ENCODE measurements at regions not wholly inside any gene's neighbourhood (a gene's known extent, or its start where the extent isn't known, plus 50 kb on each side); places are given as distances from the start of the nearest gene placed in this dataset.

DNA sequence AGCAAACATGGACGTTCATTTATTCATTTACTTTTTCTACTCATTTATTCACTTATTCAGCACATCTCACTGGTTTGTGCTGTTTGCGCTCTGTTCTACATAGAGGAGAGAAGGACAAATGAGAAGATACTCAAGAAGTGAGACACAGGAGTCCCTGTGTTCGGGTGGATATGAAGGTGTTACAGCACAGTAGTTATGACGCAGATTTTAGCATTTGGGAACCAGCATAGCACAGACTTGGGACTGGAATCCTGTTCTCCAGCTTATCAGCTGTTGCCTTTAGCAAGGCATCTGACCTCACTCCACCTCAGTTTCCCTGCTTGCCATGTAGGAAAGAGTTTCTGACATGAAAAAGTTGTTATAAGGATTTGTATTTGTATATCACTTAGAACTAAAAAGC is 430.1 kb downstream of the MAFB start:
- Histone ChIP-seq H3K9me3 (no peaks in the 10 kb centered on the region), H3K4me1 (ENCODE audit: control insufficient read depth in 1 of 2, insufficient read depth in 1 of 2, low read depth in 1 of 2, low read length in 1 of 2) (no peaks in the 10 kb centered on the region), H3K36me3 (no peaks in the 10 kb centered on the region), H3K27me3 (peaks cover 13% of the 10 kb centered on the region), H3K4me3 (ENCODE audit: low read depth in 1 of 2, low read length in 1 of 2) (no peak overlapping the region), H3K27ac (no peak overlapping the region)
- TF ChIP-seq, protein P1, sequence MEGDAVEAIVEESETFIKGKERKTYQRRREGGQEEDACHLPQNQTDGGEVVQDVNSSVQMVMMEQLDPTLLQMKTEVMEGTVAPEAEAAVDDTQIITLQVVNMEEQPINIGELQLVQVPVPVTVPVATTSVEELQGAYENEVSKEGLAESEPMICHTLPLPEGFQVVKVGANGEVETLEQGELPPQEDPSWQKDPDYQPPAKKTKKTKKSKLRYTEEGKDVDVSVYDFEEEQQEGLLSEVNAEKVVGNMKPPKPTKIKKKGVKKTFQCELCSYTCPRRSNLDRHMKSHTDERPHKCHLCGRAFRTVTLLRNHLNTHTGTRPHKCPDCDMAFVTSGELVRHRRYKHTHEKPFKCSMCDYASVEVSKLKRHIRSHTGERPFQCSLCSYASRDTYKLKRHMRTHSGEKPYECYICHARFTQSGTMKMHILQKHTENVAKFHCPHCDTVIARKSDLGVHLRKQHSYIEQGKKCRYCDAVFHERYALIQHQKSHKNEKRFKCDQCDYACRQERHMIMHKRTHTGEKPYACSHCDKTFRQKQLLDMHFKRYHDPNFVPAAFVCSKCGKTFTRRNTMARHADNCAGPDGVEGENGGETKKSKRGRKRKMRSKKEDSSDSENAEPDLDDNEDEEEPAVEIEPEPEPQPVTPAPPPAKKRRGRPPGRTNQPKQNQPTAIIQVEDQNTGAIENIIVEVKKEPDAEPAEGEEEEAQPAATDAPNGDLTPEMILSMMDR (IDR thresholded peaks at IDR 0.05), result no peak

DNA sequence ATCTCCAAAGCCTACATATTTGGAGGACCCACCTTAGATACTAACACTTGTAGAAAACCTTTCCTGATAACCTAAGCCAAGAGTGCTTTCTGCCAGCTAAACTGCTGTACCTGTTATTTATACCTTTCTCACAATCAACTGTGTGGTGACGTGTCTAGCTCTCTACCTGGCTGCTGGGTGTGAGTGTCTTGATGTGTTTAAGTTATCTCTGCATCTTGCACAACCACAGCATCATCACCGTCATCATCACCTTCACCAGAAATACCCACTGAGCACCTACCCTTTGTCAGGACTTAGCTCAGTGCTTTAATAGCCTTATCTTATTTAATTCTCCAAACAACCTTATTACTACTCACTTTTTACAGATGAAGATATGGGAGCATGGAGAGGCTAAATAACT is 431.3 kb downstream of the MAFB start:
- no peak overlapping the region for H3K4me3 ChIP-seq (ENCODE audit: low read depth in 1 of 2, low read length in 1 of 2)

DNA sequence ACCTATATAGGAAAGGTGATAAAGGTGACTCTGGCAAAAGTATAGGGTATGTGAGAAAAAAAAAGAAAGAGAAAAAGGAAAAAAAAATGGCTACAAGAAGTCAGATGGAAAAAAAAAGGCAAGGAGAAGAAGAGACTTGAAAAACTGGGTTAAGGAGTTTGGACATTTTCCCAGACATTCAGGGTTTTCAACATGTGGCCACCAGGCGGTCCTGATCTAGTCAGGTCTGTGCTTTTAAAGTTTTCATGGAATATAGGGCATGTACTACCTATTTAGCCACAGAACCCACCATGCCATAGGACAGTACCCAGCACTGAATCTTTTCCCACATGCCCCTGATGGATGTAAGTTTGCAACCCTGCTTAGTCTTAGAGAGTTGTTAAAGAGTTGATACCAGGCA is 433.7 kb downstream of the MAFB start:
- H3K9me3 ChIP-seq, result no peaks in the 10 kb centered on the region
- no peak overlapping the region for H3K27ac ChIP-seq

More for the DNA sequence above, 431.3 kb downstream of the MAFB start:
- peaks cover 13% of the 10 kb centered on the region for H3K27me3 ChIP-seq
- H3K27ac ChIP-seq, result no peak overlapping the region
- H3K9me3 ChIP-seq, result no peaks in the 10 kb centered on the region
- TF ChIP-seq, protein P1 (IDR thresholded peaks at IDR 0.05), result no peak
- H3K36me3 ChIP-seq, result no peaks in the 10 kb centered on the region
- no peaks in the 10 kb centered on the region for H3K4me1 ChIP-seq (ENCODE audit: control insufficient read depth in 1 of 2, insufficient read depth in 1 of 2, low read depth in 1 of 2, low read length in 1 of 2)

DNA sequence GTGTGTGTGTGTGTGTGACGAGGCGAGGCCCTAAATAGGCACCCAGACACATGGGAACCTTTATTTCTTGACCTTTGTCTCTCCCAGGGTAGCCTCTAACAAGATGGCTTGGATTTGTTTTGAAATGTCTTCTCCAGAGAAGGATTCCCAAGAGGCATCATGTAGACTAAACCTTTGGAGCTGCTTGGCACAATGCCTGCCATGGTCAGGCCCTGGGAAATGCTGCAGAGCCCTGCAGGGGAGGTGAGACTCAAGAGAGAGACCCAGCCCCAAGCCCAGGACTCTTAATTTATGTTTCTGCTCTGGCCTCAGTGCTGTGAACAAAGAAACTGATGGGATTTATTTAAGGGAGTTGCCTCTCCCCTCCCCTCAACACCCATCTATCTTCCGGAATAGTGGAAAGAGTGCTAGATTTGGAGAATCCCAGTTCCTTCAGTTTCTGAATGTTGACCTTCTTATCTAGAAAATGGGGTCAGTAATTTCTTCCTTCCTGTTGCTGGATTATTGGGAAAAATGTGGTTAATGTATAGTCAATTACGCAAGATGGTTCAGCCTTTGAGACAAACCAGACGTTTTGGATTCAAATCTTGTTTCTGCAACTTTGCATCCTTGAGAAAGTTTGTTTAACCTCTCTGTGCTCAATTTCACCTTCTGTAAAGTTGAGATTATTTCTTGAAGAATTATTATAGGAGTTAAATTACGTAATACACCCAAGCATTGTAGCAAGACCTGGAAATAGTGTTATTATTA is 434.8 kb downstream of the MAFB start:
- no peak overlapping the region for H3K4me3 ChIP-seq (ENCODE audit: low read depth in 1 of 2, low read length in 1 of 2)
- TF ChIP-seq, protein P1 (IDR thresholded peaks at IDR 0.05), result no peak
- peaks cover 13% of the 10 kb centered on the region for H3K27me3 ChIP-seq
- no peaks in the 10 kb centered on the region for H3K4me1 ChIP-seq (ENCODE audit: control insufficient read depth in 1 of 2, insufficient read depth in 1 of 2, low read depth in 1 of 2, low read length in 1 of 2)
- H3K27ac ChIP-seq, result no peak overlapping the region
- H3K9me3 ChIP-seq, result no peaks in the 10 kb centered on the region
- H3K36me3 ChIP-seq, result no peaks in the 10 kb centered on the region

More for the DNA sequence above, 433.7 kb downstream of the MAFB start:
- TF ChIP-seq, protein P1 (IDR thresholded peaks at IDR 0.05), result no peak
- Histone ChIP-seq H3K36me3 (no peaks in the 10 kb centered on the region), H3K4me1 (ENCODE audit: control insufficient read depth in 1 of 2, insufficient read depth in 1 of 2, low read depth in 1 of 2, low read length in 1 of 2) (no peaks in the 10 kb centered on the region), H3K4me3 (ENCODE audit: low read depth in 1 of 2, low read length in 1 of 2) (no peak overlapping the region), H3K27me3 (peaks cover 13% of the 10 kb centered on the region)

DNA sequence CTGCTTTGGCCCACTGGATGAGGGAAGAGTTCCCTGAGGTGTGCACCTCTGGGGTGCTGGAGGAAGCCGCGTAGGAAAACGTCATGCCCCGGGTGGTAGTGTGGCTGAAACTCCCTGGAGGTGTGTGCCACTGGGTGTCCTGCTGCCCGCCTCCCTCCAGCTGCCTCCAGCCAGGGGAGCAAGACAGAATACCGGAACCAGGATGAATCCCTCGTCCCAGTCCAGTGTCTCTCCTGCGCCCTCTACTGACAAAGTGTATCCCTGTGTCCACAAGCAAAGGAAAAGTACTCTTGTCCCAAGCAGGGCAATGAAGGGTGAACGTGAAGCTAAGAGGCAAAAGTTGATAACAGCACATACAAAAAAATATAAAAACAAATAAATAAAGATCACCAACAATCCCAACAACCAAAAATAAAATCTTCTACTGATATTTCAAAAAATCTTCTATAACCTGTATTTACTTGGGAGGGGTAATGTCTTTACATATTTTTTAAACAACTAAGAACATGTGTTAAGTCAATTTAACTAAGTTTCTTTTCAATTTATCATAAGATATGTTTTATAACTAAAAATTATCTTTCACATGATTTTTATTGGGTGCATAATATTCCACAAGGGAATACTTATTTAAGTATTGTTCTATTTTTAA is 437.6 kb downstream of the MAFB start:
- H3K27me3 ChIP-seq, result peaks cover 4% of the 10 kb centered on the region
- no peak overlapping the region for H3K4me3 ChIP-seq (ENCODE audit: low read depth in 1 of 2, low read length in 1 of 2)
- no peaks in the 10 kb centered on the region for H3K9me3 ChIP-seq
- no peaks in the 10 kb centered on the region for H3K4me1 ChIP-seq (ENCODE audit: control insufficient read depth in 1 of 2, insufficient read depth in 1 of 2, low read depth in 1 of 2, low read length in 1 of 2)
- no peaks in the 10 kb centered on the region for H3K36me3 ChIP-seq
- H3K27ac ChIP-seq, result no peak overlapping the region
- TF ChIP-seq, protein P1 (IDR thresholded peaks at IDR 0.05), result no peak

Data from neutrophil (primary cell).